ENCODE measurements at regions not wholly inside any gene's neighbourhood (a gene's known extent, or its start where the extent isn't known, plus 50 kb on each side); places are given as distances from the start of the nearest gene placed in this dataset.

- no TSS peak for BruUV-seq (replicated peaks)
- Histone ChIP-seq H3K27ac (ENCODE audit: low read length) (no peak overlapping the region), H3K36me3 (ENCODE audit: control insufficient read depth, insufficient read depth, low read length) (no peaks in the 10 kb centered on the region), H3K4me1 (ENCODE audit: control insufficient read depth, insufficient read depth, low read length) (no peaks in the 10 kb centered on the region), H3K27me3 (ENCODE audit: control insufficient read depth, insufficient read depth, low read length) (no peaks in the 10 kb centered on the region), H3K4me3 (ENCODE audit: low read depth in 2 of 2, low read length in 2 of 2) (no peak overlapping the region), H3K9me3 (ENCODE audit: control insufficient read depth, insufficient read depth, low read depth, low read length) (0 out of 2 replicates have a peak, but pooled peaks cover 8% of the 10 kb centered on the region)
- TF ChIP-seq POLR2AphosphoS5 (IDR thresholded peaks at IDR 0.05; ENCODE audit: low read depth, low read length), result no peak
- no peak for TF ChIP-seq CTCF (IDR thresholded peaks at IDR 0.05)
- TF ChIP-seq REST (IDR thresholded peaks at IDR 0.05; ENCODE audit: insufficient read depth in 1 of 2, low read depth in 2 of 2, low read length in 1 of 2), result no peak
- TF ChIP-seq SIN3A (IDR thresholded peaks at IDR 0.05; ENCODE audit: borderline replicate concordance, insufficient read depth, low read depth, low read length), result no peak
- no peak for TF ChIP-seq TCF7L2 (IDR thresholded peaks at IDR 0.05; ENCODE audit: low read depth, low read length)
- ATAC-seq (no peak), DNase-seq (ENCODE audit: low read depth, low spot score) (no peak)
- intact Hi-C loops (cut with micrococcal nuclease; ENCODE audit: unreplicated experiment) (no loop called here), in situ Hi-C loops (cut with HindIII; ENCODE audit: low pct_unique_long_range_greater_than_20kb, low sequenced_read_pairs) (no loop called here)
- ChIA-PET POLR2A (interaction anchor here (0.6 kb wide), 1 partner anchor 34 kb away, joined by 3 read pairs; no protein-coding TSS in a partner anchor), CTCF (no interaction called here)
Measured at GRCh38 chr2:66156171-66156570, 278.8 kb upstream of the MEIS1 start.

GRCh38 chr2:66153941-66154340 lies 281.0 kb upstream of the MEIS1 start:
- in situ Hi-C loops (cut with HindIII; ENCODE audit: low pct_unique_long_range_greater_than_20kb, low sequenced_read_pairs), result no loop called here
- ChIA-PET CTCF (no interaction called here), POLR2A (no interaction called here)
- BruUV-seq (replicated peaks), result no TSS peak
- Histone ChIP-seq H3K36me3 (ENCODE audit: control insufficient read depth, insufficient read depth, low read length) (no peaks in the 10 kb centered on the region), H3K4me3 (ENCODE audit: low read depth in 2 of 2, low read length in 2 of 2) (no peak overlapping the region), H3K27ac (ENCODE audit: low read length) (no peak overlapping the region), H3K4me1 (ENCODE audit: control insufficient read depth, insufficient read depth, low read length) (no peaks in the 10 kb centered on the region), H3K27me3 (ENCODE audit: control insufficient read depth, insufficient read depth, low read length) (no peaks in the 10 kb centered on the region), H3K9me3 (ENCODE audit: control insufficient read depth, insufficient read depth, low read depth, low read length) (0 out of 2 replicates have a peak, but pooled peaks cover 8% of the 10 kb centered on the region)
- intact Hi-C loops (cut with micrococcal nuclease; ENCODE audit: unreplicated experiment), result no loop called here
- TF ChIP-seq REST (IDR thresholded peaks at IDR 0.05; ENCODE audit: insufficient read depth in 1 of 2, low read depth in 2 of 2, low read length in 1 of 2) (no peak), SIN3A (IDR thresholded peaks at IDR 0.05; ENCODE audit: borderline replicate concordance, insufficient read depth, low read depth, low read length) (no peak), CTCF (IDR thresholded peaks at IDR 0.05) (no peak), TCF7L2 (IDR thresholded peaks at IDR 0.05; ENCODE audit: low read depth, low read length) (no peak), POLR2AphosphoS5 (IDR thresholded peaks at IDR 0.05; ENCODE audit: low read depth, low read length) (no peak)
- ATAC-seq (no peak), DNase-seq (ENCODE audit: low read depth, low spot score) (no peak)

All from Panc1 (cell line).